GM12865 (cell line): ENCODE measurements at regions not wholly inside any gene's neighbourhood (a gene's known extent, or its start where the extent isn't known, plus 50 kb on each side); places are given as distances from the start of the nearest gene placed in this dataset.

Experiments used
- DNase-seq: peaks from one replicate; pipeline ENCODE4 v3.0.0; 2010; ENCODE audit warnings: low read depth
- H3K4me3 ChIP-seq: 2 replicates; pipeline ENCODE4 v1.5.1; 2011; ENCODE audit warnings: mild to moderate bottlenecking, low read depth, low read length, control low read depth
- CTCF ChIP-seq: IDR thresholded peaks from 2 replicates; pipeline ENCODE4 v1.5.1; 2011; ENCODE audit warnings: low read length, control low read depth, low read depth, inconsistent platforms; ENCODE audit not compliant: insufficient read depth; ENCODE audit errors: missing control alignments

- no peak for DNase-seq
- no peak for TF ChIP-seq CTCF
- H3K4me3 ChIP-seq = no peak overlapping the region
These were observed 108.5 kb upstream of the RND3 start for GRCh38 chr2:150595803-150596470.

GRCh38 chr2:150594299-150594698 is 106.8 kb upstream of the RND3 start:
- no peak for TF ChIP-seq CTCF
- no peak for DNase-seq
- no peak overlapping the region for H3K4me3 ChIP-seq

- no peak overlapping the region for H3K4me3 ChIP-seq
- TF ChIP-seq CTCF = no peak
- DNase-seq = no peak
These were observed 104.2 kb upstream of the RND3 start for GRCh38 chr2:150591496-150592285.

- no peak for DNase-seq
- no peak overlapping the region for H3K4me3 ChIP-seq
- TF ChIP-seq CTCF = no peak
These were observed 102.2 kb upstream of the RND3 start for GRCh38 chr2:150589681-150590080.

- DNase-seq = no peak
- no peak overlapping the region for H3K4me3 ChIP-seq
- no peak for TF ChIP-seq CTCF
These were observed 101.0 kb upstream of the RND3 start for GRCh38 chr2:150588506-150588870.

GRCh38 chr2:150587547-150588505 is 100.4 kb upstream of the RND3 start:
- TF ChIP-seq CTCF = no peak
- DNase-seq = no peak
- H3K4me3 ChIP-seq = no peak overlapping the region
